Renal cortical epithelial cell (primary cell): ENCODE measurements at regions not wholly inside any gene's neighbourhood (a gene's known extent, or its start where the extent isn't known, plus 50 kb on each side); places are given as distances from the start of the nearest gene placed in this dataset.
"Not testable (repeated sequence)": the region's sequence is repeated elsewhere in the genome, so short reads cannot be mapped to it uniquely, and the experiment has no call there.

Experiments
- DNase-seq: peaks from one replicate; pipeline ENCODE4 v3.0.0-alpha.2; 2011; ENCODE audit warnings: low read depth

DNA sequence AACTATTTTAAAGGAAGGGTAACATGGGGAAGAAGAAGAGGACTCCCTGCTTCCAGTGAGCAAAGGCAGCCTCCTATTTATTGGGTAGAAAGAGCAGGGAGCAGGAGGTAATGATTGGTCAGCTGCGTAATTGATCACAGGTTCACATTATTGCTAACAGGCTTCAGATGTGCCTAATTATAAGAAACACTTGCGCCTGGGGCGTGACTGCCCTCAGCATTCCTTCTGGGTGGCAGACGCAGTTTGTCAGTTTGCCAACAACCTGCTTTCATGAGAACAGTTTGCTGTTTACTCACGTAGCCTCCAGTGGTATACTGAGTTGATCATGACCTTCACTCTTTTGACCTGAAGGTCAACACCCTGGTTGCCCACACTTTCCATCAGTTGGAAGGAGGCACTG is 166.0 kb upstream of the AUTS2 start:
- DNase-seq: not testable (repeated sequence)

DNA sequence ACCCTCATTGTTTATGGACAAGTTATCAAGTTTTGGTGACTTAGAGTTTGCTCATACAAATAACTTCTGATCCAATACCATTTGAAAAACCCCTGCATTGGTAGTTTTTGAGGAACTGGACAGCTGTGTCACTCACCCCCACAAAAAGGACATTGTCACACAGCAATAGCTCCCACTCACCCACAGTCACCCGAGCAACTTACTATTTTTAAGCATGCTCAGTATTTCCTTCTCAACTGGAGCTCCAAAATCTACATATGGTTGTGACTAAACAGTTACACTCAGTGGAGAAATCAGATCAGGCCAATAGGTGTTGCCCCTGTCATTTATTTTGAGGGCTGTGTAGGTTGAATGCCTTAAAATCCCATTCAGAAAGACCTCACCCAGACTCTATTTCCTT is 165.2 kb upstream of the AUTS2 start:
- DNase-seq: no peak

DNA sequence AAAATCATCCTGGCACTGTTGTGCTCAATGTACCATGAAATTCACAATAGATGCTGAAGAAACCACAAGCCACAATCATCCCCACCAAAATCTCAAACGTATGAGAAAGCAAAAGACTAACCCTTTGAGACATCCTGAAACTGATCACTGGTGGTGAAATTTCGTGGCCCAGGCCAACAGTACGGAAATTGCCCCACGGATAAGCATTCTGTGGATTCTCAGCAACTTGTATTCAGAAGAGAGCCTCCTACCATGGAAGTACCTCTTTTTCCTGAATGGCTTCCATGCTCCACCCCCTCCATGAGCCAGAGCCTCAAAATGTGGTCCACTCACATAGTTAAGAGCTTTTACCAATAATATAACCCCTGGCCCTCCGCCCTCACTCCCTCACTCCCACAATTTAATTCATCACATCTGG is 163.9 kb upstream of the AUTS2 start:
- peak; percentile 10 for DNase-seq

DNA sequence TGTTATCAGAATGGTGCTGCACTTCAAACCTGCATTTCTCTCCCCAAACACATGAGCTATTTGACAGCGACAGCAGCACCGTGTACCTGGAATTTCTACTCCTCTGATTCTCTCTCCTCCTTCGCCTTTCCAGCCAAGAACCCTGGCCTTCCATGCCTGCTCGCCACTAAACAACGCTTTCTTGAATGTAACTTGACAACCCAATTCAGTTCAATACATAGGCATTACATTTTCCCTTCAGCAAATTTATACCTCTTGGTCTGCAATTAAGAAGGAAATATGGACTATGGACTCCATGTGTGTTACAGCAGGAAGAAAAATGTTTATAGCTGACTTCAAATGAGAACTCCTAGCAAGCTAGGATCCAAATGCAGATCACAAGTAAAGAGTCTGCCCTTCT is 162.6 kb upstream of the AUTS2 start:
- DNase-seq: no peak

DNA sequence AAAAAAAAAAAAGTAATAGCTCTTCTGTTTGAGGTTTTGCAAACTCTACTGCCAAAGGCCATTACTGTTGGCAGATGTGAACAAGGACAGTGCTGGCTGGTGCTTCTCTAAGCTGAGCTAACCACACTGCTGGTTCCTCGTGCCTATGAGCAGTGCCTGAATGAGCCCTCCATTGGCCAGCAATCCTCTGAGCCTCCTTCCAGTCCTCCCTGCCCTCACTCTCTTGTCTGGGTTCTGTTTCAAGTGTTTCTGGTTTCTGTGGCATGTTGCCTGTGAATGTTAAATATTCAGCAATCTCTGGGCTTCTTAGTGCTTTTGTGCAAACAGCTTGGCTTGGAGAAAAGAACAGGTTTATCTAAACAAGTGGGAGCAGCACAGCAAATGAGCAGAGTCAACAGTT is 161.3 kb upstream of the AUTS2 start:
- no peak for DNase-seq

DNA sequence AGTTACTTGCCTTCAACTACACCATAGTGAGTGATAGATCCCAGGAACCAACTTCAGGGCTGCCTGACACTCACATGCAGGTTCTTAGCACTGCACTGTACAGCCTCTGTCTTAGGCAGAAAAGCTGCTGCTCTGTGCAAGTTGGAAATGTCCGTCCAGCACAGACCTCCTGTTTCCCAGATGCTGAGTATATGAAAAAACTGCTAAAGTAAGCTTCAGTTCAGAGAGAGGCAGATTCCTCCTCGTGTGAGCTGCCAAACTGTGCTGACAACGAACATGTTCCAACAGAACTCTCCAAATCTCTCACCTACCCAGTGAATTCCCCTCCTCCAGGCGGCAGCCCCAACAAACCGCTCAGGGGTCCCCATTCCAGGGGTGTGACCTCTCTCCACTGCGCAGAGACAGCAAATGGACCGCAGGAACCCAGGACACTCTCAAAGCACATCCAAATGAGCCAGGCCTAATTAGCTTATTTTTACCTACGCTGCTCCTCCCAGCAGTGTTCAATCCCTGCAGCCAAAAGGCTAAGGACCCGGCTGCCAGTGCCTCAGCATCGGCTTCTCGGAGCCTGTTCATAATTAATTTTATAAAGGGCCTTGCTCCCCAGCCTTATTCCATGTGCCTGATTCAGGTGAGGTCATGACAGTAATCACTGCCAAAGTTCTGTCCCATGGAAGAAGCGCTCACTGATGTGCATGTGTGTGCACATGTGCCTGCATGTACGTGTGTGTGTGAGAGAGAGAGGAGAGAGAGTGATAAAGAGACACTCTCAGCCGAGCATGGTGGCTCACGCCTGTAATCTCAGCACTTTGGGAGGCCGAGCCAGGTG is 159.5 kb upstream of the AUTS2 start:
- DNase-seq: no peak

DNA sequence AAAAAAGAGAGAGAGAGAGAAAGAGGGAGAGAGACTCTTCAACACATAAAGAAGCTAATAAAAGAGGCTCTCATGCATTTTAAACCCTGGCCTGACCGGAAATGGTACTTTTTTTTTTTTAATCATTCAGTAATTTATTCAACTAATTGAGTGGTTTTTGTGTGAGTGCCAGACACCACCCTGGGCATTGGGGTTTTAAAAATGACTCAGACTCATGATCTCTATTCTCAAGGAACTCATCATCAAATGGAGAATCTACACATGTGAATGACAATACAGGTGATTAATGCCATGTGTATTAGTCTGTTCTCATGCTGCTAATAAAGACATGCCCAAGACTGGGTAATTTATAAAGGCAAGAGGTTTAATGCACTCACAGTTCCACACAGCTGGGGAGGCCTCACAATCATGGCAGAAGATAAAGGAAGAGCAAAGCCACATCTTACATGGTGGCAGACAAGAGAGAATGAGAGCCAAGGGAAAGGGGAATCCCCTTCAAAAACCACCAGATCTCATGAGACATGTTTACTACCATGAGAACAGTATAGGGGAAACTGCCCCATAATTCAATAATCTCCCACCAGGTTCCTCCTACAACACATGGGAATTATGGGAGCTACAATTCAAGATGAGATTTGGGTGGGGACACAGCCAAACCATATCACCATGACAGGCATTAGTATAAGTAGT is 158.5 kb upstream of the AUTS2 start:
- no peak for DNase-seq

DNA sequence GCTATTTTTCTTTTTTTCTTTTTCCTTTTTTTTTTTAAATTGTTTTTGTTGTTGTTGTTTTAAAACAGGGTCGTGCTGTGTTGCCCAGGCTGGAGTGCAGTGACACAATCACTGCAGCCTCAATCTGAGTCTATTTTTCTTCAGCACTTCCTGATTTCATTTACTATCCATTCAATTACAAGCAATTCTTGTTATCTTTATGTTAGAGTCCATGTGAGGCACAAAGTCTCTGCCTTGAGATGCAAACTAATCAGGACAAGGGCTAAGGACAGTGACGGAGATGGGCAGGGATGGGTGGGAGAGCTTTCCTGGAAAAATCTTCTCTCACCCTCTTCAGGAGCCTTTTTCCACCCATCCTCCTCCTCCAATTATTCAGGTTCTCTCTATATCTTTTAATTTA is 157.3 kb upstream of the AUTS2 start:
- DNase-seq: no peak

DNA sequence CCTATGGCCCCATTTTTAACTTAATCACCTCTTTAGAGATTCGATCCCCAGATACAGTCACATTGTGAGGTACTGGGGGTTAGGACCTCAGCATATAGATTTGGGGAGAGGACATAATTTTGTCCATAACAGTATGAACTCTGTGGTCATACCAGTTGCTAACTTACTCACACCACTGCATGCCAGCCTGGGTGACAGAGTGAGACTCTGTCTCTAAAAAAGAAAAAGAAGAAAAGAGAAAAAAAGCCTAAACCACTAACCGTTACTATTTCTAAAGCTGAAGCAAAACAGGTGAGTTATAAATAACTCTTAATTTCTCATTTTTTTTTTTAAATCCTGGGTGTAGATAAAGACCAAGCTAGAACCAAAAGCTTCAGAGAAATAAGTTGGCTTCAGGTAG is 155.1 kb upstream of the AUTS2 start:
- DNase-seq: no peak

DNA sequence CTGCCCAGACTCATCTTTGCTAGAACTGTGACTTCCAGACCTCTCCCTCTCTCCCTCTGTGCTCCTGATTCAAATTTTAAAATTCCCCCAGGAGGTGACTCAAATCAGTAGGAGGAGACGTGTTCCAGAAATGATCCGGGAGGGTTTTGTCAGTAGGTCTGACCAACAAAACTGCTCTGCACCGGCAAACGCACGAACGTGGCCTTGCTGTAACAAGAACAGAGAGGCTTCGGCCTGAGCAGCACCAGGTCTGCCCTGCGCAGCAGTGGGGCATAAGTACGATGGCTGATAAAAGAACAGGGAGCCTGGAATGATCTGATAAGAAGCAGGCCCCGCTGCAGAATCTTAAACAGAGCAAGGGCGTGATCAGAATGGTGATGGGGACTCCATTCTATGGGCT is 152.7 kb upstream of the AUTS2 start:
- no peak for DNase-seq

DNA sequence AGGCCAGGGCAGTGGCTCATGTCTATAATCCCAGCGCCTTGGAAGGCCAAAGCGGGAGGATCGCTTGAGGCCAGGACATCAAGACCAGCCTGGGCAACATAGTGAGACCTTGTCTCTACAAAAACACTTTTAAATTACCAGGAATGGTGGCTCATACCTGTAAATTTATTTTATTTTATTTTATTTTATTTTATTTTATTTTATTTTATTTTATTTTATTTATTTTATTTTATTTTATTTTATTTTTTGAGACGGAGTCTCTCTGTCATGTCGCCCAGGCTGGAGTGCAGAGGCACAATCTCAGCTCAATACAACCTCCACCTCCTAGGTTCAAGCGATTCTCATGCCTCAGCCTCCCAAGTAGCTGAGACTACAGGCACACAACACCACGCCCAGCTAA is 152.1 kb upstream of the AUTS2 start:
- not testable (repeated sequence) for DNase-seq

DNA sequence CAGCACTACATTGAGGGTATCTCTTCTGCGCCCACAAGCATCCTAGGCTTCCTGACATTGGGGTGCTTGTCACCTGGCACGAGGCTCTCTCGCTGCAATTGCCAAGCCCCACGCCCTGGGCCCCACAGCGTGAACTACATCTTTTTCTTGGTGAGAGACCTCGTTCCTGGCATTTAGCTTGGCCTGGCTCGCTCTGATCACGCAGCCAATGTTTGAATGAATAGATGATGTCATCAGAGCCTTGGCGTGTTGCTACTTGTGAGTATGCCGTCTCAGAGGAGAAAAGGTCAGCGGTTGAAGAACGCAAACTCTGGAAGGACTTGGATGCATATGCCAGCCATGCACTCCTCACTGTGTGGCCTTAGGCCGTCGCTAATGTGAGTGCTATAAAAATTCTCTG is 150.2 kb upstream of the AUTS2 start:
- DNase-seq: no peak

DNA sequence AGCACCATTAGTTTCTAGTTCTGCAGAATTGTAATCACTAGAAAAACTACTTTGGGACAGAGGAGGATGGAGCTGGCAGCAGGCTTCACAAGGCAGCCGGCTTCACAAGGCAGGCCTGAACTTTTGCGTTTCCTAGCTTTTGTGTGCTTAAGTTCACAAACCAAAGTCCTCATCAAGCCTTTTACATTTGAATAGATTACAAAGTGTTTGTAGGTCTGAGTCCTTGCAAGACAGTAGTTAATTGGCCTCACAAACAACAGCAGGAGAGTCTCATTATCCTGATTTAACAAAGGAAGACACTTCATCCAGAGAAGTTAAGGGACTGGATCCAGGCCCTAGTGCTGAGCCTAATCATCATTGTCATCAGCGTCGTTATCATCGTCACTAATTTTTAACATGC is 147.8 kb upstream of the AUTS2 start:
- DNase-seq: no peak

DNA sequence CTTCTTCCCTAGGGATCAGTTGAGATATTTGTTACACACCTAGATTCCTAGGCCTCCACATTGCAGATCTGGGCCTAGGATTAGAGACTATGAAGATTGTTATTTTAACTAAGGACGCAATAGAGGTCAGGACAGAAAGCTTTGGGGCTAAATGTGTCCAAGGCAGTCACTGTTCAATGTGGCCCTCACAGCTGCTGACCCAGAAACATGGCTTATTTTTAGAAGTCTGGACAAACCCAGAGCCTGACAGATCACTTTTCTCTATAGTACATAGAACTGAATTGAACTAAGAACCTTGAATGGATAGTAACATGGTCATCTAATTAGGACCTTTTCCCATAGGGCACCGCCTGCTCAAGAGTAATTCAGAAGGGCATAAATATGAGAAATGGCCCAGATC is 146.6 kb upstream of the AUTS2 start:
- no peak for DNase-seq

DNA sequence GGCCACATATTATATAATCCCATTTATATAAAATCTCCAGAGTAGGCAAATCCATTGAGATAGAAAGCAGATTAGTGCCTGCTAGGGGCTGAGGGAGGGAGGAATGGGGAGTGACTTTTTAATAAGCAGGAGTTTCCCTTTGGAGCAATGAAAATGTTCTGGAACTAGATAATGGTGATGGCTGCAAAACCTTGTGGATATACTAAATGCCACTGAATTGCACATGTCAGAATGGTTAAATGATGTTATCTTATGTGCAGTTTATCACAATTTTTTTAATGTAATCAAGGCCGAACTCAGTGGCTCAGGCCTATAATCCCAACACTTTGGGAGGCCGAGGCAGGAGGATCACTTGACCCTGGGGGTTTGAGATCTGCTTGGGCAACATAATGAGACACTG is 145.5 kb upstream of the AUTS2 start:
- DNase-seq: no peak

DNA sequence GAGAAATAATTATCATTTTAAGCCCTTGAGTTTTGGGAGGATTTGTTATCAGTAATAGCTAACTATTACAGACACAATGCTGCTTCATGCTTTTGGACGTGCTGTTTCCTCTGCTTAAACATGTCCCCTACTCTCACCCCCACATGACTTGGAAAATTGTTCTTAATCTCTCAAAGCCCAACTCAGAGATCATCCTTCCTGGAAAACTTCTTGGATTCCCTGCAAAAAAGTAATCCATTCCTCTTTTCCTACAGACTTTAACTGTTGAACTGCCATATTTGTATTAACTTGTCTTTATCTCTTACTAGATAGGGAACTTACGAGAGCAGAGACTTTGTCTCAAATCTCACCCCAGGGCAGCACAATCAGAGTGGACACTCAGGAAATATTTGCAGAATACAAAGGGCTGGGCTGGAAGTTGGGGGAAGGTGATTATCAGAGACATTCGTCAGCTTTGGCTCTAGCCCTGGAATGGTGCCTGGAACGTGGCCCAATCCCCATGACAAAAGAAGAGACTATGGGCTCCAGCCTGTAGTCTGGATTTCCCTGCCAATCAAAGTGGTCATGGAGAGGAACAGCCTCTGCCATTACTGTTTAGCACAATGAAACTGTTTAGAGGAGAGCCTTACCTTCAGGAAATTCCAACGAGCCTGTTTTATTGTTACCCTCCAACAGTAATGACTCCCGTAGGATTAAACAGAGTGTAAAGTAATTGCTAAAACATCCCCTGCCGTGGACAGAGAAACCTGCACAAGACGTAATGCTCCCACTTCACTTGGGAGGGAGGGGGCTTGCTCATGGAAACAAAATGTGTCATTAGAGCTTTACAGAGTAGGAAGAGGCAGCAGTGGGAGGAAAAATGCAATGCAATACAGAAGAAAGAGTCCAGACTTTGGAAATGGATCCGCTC is 140.4 kb upstream of the AUTS2 start:
- DNase-seq: no peak

DNA sequence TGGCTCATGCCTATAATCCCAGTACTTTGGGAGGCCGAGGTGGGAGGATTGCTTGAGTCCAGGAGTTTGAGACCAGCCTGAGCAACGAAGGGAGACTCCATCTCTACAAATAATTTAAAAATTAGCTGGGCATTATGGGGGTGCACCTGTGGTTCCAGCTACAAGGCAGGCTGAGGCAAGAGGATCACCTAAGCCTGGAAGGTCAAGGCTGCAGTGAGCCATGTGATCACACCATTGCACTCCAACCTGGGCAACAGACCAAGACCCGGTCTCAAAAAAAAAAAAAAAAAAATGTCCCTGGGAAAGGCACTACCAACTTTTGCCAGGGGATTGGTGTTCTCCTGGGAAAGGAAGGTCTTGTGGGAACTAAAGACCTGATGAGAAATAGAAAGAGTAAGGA is 134.2 kb upstream of the AUTS2 start:
- no peak for DNase-seq

DNA sequence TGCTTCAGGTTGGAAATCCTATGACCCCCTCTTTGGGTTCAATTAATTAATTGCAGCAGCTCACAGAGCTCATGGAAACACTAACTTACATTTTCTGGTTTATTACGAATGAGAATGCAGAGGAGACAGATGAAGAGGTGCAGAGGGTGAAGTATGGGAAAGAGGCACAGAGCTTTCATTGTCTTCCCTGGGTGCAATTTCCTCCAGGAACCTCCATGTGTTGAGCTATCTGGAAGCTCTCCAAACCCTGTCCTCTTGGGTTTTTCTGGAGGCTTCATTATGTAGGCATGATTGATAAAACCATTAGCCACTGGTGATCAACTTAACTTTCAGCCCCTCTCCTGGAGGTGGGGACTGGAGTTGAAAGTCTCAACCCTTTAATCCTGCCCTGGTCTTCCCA is 133.0 kb upstream of the AUTS2 start:
- DNase-seq: no peak

DNA sequence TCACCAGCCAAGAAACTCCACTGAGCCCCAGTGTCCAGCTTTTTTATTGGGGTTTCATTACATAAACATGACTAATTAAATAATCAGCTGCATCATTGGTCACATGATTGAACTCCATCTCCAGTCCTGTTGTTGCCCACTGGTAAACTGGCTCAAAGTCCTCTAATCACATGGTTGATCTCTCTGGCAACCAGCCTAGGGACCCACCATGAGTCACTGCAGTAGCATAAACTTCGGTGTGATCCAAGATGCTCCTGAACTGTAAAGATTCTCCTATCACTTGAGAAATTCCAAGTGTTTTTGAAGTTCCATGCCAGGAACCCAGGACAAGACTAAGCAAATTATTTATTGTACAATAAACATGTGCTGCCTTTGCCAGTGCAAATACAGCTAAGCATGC is 130.4 kb upstream of the AUTS2 start:
- DNase-seq: no peak

DNA sequence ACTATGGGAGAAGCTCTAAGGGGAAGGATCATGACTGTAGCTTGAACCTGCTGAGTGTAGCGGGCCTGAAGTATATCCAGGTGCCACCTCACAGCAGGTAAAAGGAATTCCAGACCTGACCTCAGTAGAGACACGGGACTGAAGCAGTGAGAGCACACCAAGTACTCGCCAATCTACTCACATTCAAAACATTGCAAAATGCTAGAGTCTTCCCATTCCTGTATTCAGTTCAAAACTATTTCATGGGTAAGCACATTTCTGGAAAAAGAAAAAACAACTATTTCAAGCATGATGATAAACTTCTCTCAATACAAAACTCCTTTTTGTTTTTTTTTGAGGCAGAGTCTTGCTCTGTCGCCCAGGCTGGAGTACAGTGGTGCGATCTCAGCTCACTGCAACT is 121.9 kb upstream of the AUTS2 start:
- no peak for DNase-seq

DNA sequence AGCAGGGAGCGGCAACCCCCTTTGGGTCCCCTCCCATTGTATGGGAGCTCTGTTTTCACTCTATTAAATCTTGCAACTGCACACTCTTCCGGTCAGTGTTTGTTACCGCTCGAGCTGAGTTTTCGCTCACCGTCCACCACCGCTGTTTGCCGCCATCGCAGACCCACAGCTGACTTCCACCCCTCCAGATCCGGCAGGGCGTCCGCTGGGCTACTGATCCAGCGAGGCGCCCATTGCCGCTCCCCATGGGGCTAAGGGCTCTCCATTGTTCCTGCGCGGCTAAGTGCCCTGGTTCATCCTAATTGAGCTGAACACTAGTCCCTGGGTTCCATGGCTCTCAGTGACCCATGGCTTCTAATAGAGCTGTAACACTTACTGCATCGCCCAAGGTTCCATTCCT is 115.6 kb upstream of the AUTS2 start:
- DNase-seq: no peak

DNA sequence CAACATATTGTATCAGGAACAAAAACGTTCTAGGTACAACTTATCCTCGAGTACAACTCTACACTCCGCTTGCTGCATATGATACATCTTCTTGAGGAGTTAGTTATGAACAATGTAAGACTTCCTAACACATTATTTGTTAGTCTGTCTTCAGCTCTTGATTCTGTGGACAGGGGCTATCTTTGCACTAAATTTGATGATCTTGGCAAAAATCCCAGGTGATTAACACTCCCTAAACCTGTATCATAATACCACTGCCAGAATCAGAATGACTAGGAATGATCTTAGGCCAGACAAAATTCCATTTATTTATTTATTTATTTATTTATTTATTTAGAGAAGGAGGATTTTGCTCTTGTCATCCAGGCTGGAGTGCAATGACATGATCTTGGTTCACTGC is 108.7 kb upstream of the AUTS2 start:
- no peak for DNase-seq

DNA sequence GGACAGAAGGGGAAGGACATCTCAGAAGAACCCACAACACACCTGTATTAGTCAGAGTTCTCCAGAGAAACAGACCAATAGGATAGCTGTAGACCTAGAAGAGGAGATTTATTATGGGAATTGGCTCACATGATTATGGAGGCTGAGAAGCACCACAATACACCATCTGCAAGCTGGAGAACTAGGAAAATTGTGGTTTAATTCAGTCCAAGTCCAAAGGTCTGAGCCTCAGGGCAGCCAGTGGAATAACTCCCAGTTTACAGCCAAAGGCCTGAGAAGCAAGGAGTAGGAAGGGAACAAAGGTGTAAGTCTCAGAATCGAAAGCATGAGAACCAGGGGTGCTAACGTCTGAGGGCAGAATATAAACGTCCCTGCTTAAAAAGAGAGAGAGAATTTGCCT is 99.6 kb upstream of the AUTS2 start:
- DNase-seq: no peak
